GM21390 (cell line): ENCODE measurements at regions not wholly inside any gene's neighbourhood (a gene's known extent, or its start where the extent isn't known, plus 50 kb on each side); places are given as distances from the start of the nearest gene placed in this dataset.

Experiments used
- ATAC-seq: cut with Tn5 transposase; IDR thresholded peaks from one replicate; pipeline ENCODE4 v1.9.1; 2021; ENCODE audit not compliant: unreplicated experiment

GRCh38 chr4:24312261-24312913 lies 272.0 kb downstream of the DHX15 start:
- ATAC-seq = no peak

GRCh38 chr4:24303926-24304325 lies 280.4 kb downstream of the DHX15 start:
- no peak for ATAC-seq

- ATAC-seq = no peak
Measured at GRCh38 chr4:24298911-24299310, 285.4 kb downstream of the DHX15 start.

GRCh38 chr4:24287096-24287495 lies 297.3 kb downstream of the DHX15 start:
- ATAC-seq = no peak

GRCh38 chr4:24285759-24286158 lies 298.6 kb downstream of the DHX15 start:
- no peak for ATAC-seq

- no peak for ATAC-seq
Measured at GRCh38 chr4:24282446-24282845, 301.9 kb downstream of the DHX15 start.

GRCh38 chr4:24279911-24280375 lies 304.4 kb downstream of the DHX15 start:
- no peak for ATAC-seq

GRCh38 chr4:24279469-24279868 lies 304.9 kb downstream of the DHX15 start:
- ATAC-seq = no peak

- ATAC-seq = no peak
Measured at GRCh38 chr4:24278693-24279092, 305.7 kb downstream of the DHX15 start.

GRCh38 chr4:24274381-24274941 lies 309.9 kb downstream of the DHX15 start:
- no peak for ATAC-seq

- no peak for ATAC-seq
Measured at GRCh38 chr4:24273136-24273535, 311.2 kb downstream of the DHX15 start.

- no peak for ATAC-seq
Measured at GRCh38 chr4:24266951-24267722, 317.2 kb downstream of the DHX15 start.

GRCh38 chr4:24265989-24266388 lies 318.4 kb downstream of the DHX15 start:
- no peak for ATAC-seq

- ATAC-seq = no peak
Measured at GRCh38 chr4:24262616-24263015, 321.7 kb downstream of the DHX15 start.

GRCh38 chr4:24262084-24262483 lies 322.3 kb downstream of the DHX15 start:
- ATAC-seq = no peak

- no peak for ATAC-seq
Measured at GRCh38 chr4:24260923-24261564, 323.3 kb downstream of the DHX15 start.

- no peak for ATAC-seq
Measured at GRCh38 chr4:24260133-24260715, 324.1 kb downstream of the DHX15 start.

GRCh38 chr4:24256547-24256946 lies 327.8 kb downstream of the DHX15 start:
- ATAC-seq = no peak

GRCh38 chr4:24256066-24256465 lies 328.3 kb downstream of the DHX15 start:
- ATAC-seq = no peak

- no peak for ATAC-seq
Measured at GRCh38 chr4:24252121-24252520, 332.2 kb downstream of the DHX15 start.

GRCh38 chr4:24251589-24251988 lies 332.8 kb downstream of the DHX15 start:
- ATAC-seq = no peak
